ENCODE measurements at regions not wholly inside any gene's neighbourhood (a gene's known extent, or its start where the extent isn't known, plus 50 kb on each side); places are given as distances from the start of the nearest gene placed in this dataset.

- no peak overlapping the region for H3K27ac ChIP-seq (ENCODE audit: low read depth in 1 of 2, low read length in 2 of 2)
- no peaks in the 10 kb centered on the region for H3K9me3 ChIP-seq (ENCODE audit: control insufficient read depth in 4 of 4, low read length in 3 of 4)
- H3K4me3 ChIP-seq (ENCODE audit: low read depth in 1 of 3, low read length in 3 of 3), result no peak overlapping the region
- no peaks in the 10 kb centered on the region for H3K27me3 ChIP-seq (ENCODE audit: control insufficient read depth in 4 of 4, insufficient read depth in 4 of 4, low read length in 3 of 4)
- 49% methylated on average over 22 of the region's 22 CpGs for WGBS
- no peaks in the 10 kb centered on the region for H3K36me3 ChIP-seq (ENCODE audit: control insufficient read depth in 4 of 4, insufficient read depth in 3 of 4, low read depth in 1 of 4, low read length in 3 of 4)
- DNase-seq (ENCODE audit: low spot score), result no peak
- TF ChIP-seq ATF3 (IDR thresholded peaks at IDR 0.05) (no peak), SP1 (IDR thresholded peaks at IDR 0.05) (no peak), MAX (IDR thresholded peaks at IDR 0.05) (no peak), EGR1 (IDR thresholded peaks at IDR 0.05; ENCODE audit: low read depth in 2 of 2) (no peak), FOXA1 (IDR thresholded peaks at IDR 0.05) (no peak), CTCF (IDR thresholded peaks at IDR 0.05; ENCODE audit: low read depth, low read length, missing input control) (no peak), ZBTB33 (IDR thresholded peaks at IDR 0.05) (no peak), HNF4G (IDR thresholded peaks at IDR 0.05) (no peak), FOXA2 (IDR thresholded peaks at IDR 0.05) (no peak), REST (IDR thresholded peaks at IDR 0.05) (no peak), RXRA (IDR thresholded peaks at IDR 0.05) (no peak), HNF4A (conservative IDR thresholded peaks at IDR 0.05) (no peak), RAD21 (IDR thresholded peaks at IDR 0.05) (no peak), YY1 (IDR thresholded peaks at IDR 0.05) (no peak), GABPA (IDR thresholded peaks at IDR 0.05 in 1 of 2, conservative IDR thresholded peaks at IDR 0.05 in 1 of 2) (no peak), NR2F2 (IDR thresholded peaks at IDR 0.05) (no peak), JUND (IDR thresholded peaks at IDR 0.05) (no peak), TAF1 (conservative IDR thresholded peaks at IDR 0.05) (no peak)
- no peak overlapping the region for H3K9ac ChIP-seq (ENCODE audit: low read depth in 1 of 2, low read length in 2 of 2)
- H3K4me1 ChIP-seq (ENCODE audit: control insufficient read depth in 4 of 4, insufficient read depth in 4 of 4, low read length in 3 of 4), result no peaks in the 10 kb centered on the region
Measured at GRCh38 chr17:77779711-77780539, 178.6 kb upstream of the TNRC6C start.

Data from liver (tissue), 8 donors.